Heart left ventricle (tissue), 13 donors: ENCODE measurements at regions not wholly inside any gene's neighbourhood (a gene's known extent, or its start where the extent isn't known, plus 50 kb on each side); places are given as distances from the start of the nearest gene placed in this dataset.

ENCODE experiments used
- CTCF ChIP-seq, 12 donors: fragments of 200-600 bp; sonication (generic) in 4 of 12; IDR thresholded peaks; one replicate each; pipeline versions ENCODE4 v1.5.0 to v1.8.0; 2018 to 2022; ENCODE audit warnings: antibody characterized with exemption in 12 of 12, mild to moderate bottlenecking in 5 of 12
- POLR2A ChIP-seq, 2 donors: fragments of 450-650 bp; IDR thresholded peaks; one replicate each; pipeline ENCODE4 v1.6.1; 2017; ENCODE audit warnings: antibody characterized with exemption in 2 of 2, mild to moderate bottlenecking in 2 of 2, moderate library complexity in 2 of 2
- donor health status: ischemic (EF 13 %, LVEDD 7.1; RV severe dilation, severe dysfunction).
- donor health status: DM: no; HTN: yes; CAD: no.
- donor health status: DM: no; HTN: no; CAD: no.
- donor health status: ischemic (EF 25% LVEDD 6.9; RV normal size, moderate dysfunction).
- donor health status: ischemic (EF 25% LVEDD 5.7; RV mildly dilated, moderate dysfunction).
- donor health status: ischemic (EF 35%, LVEDD 5.7; RV mildly dilated, moderate dysfunction).
- donor health status: nonischemic (EF 11% LVEDD 7.7; RV severe dilation, severe dysfunction).
- donor health status: DM: yes; HTN: yes; CAD: no.
- donor health status: PGD.
- donor health status: ischemic (EF 29% LVEDD 5.4; RV normal size, mild dysfunction).
- donor health status: nonischemic (EF 23%, LVEDD 6.1; RV moderate dilation, normal function).

DNA sequence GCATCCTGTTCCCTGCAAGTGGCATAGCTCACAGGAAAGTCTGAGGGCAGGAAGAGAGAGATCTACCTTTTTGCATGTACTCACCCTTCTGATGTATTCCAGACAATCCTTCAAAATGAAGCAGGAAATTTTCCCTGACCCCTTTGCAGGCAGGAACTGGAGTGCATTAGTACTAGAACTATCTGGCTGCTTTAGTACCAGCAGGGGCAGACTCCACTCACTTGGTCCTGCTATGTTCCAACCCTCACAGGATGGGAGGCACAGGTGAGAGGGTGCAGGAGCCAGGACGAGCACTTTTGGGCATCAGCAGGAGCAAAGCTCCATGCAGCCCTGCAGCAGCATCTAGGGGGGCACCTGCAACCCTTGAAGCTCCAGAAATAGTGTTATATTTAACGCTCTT is 116.3 kb upstream of the IGF1 start:
- TF ChIP-seq POLR2A (IDR thresholded peaks at IDR 0.05) (no peak), CTCF (IDR thresholded peaks at IDR 0.05) (no peak)
